GM21786 (cell line): ENCODE measurements at regions not wholly inside any gene's neighbourhood (a gene's known extent, or its start where the extent isn't known, plus 50 kb on each side); places are given as distances from the start of the nearest gene placed in this dataset.
A peak's percentile ranks its signal among the peaks of the same experiment; 100 is the strongest.
"Not testable (repeated sequence)": the region's sequence is repeated elsewhere in the genome, so short reads cannot be mapped to it uniquely, and the experiment has no call there.

Source experiments
- ATAC-seq: cut with Tn5 transposase; IDR thresholded peaks from one replicate; pipeline ENCODE4 v1.9.1; 2021; ENCODE audit not compliant: unreplicated experiment

DNA sequence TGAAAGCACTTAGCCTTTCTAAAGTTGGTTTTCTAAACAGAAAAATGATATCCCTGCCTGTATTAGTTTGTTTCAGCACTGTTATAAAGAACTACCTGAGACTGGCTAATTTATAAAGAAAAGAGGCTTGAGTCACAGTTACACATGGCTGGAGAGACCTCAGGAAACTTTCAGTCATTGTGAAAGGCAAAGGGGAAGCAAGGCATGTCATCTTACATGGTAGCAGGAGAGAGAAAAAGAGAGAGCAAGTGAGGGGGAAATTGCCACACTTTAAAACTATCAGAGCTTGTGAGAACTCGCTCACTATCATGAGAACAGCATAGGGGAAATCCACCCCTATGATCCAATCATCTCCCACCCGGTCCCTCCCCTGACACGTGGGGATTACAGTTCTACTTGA lies 64.9 kb downstream of the FAM170A start:
- peak; percentile 50 for ATAC-seq

DNA sequence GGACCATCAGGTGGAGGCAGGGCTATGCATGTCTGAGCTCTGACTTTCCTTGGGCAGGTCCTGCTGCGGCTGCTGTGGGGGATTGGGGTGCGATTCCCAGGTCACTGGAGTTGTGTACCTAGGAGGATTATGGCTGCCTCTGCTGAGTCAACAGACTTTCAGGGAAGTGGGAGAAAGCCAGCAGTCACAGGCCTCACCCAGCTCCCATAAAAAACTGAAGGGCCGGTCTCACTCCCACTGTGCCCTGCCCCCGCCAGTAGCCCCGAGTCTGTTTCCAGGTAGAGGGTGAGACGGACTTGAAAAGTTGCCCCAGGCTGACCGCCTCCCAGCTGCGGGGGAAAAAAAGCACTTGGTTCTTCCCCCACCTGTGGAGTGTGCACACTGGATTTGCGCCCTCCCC lies 76.7 kb downstream of the FAM170A start:
- no peak for ATAC-seq

GRCh38 chr5:119708076-119708790 lies 78.9 kb downstream of the FAM170A start:
- ATAC-seq = no peak

- ATAC-seq = no peak
These were observed 92.4 kb downstream of the FAM170A start for GRCh38 chr5:119721775-119722174.

DNA sequence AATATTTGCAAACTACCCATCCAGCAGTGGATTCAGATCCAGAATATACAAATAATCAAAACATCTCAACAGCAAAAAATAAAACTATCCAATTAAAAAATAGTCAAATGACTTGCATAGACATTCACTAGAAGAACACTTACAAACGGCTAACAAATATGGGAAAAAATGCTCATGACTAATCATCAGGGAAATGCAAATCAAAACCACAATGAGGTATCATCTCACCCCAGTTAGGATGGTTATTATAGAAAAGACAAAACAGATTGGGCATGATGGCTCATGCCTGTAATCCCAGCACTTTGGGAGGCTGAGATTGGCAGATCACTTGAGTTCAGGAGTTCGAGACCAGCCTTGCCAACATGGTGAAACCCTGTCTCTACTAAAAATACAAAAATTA lies 95.9 kb downstream of the FAM170A start:
- ATAC-seq = not testable (repeated sequence)

DNA sequence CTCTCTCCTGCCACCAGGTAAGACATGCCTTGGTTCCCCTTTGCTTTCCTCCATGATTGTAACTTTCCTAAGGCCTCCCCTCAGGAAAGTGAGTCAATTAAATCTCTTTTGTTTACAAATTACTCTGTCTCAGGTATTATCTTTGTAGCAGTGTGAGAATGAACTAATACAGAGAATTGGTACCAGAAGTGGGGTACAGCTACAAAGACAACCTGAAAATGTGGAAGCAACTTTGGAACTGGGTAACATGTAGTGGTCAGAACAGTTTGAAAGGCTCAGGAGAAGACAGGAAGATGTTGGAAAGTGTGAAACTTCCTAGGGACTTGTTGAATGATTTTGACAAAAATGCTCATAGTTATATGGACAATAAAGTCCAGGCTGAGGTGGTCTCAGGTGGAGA lies 97.2 kb downstream of the FAM170A start:
- ATAC-seq = no peak

GRCh38 chr5:119740225-119740624 lies 110.9 kb downstream of the FAM170A start:
- no peak for ATAC-seq

DNA sequence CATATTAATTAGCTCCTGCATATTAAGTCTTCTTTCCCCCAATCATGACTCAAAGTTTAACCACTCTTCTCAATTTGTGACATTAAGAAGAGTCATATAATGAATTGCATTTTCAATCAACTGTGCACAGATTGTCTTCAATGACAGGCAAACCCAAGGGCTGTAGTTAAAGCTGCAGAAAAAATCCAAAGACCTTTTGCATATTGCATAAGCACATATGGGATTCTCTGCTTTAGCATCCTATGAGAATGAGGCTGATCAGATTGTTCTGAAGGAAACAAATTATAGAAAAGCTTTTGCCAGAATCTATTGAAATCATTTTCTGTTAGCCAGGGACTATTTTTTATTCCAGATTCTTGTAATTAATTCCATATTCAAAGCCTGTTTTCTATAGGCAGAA lies 112.3 kb downstream of the FAM170A start:
- ATAC-seq = no peak

- no peak for ATAC-seq
These were observed 113.0 kb downstream of the FAM170A start for GRCh38 chr5:119742311-119742710.

DNA sequence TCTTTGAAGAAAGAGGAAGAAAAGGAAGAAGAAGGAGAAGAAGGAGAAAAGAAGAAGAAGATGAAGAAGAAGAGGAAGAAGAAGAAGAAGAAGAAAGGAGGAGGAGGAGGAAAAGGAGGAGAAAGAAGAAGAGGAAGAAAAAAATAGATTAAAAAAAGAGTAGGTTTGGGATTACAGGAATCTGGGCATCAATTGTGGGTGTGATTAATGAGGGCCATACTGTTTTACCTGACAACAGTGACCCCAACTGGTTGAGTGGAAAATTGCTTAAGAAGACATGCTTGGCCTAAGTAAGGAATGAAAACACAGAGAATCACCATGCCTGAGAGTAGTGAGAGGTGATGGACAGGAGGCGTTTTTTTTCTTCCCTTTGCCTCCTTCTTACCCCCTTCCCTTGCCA lies 114.6 kb downstream of the FAM170A start:
- peak; percentile 92 for ATAC-seq

- ATAC-seq = no peak
These were observed 116.6 kb downstream of the FAM170A start for GRCh38 chr5:119745976-119746375.

- ATAC-seq = no peak
These were observed 117.6 kb downstream of the FAM170A start for GRCh38 chr5:119746984-119747383.

DNA sequence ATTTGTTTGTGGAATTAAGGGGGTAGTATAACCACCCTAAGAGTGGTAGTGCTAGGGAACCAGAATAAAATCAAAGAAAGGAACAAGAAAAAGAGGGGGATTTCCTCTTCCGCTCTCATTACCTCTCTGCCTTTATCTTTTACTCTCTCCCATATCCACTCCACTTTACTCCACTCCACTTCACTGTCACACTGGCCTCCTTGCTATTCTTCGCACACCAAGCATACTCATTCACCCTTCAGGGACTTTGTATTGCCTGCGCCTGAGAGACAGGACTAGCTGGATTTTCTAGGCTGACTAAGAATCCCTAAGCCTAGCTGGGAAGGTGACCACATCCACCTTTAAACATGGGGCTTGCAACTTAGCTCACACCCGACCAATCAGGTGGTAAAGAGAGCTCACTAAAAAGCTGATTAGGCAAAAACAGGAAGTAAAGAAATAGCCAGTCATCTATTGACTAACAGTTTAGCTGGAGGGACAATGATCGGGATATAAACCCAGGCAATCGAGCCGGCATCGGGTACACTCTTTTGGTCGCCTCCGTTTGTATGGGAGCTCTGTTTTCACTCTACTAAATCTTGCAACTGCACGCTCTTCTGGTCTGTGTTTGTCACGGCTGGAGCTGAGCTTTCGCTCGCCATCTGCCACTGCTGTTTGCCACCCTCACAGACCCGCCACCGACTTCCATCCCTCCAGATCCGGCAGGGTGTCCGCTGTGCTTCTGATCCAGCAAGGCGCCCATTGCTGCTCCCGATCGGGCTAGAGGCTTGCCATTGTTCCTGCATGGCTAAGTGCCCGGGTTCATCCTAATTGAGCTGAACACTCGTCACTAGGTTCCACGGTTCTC lies 121.8 kb downstream of the FAM170A start:
- no peak for ATAC-seq

DNA sequence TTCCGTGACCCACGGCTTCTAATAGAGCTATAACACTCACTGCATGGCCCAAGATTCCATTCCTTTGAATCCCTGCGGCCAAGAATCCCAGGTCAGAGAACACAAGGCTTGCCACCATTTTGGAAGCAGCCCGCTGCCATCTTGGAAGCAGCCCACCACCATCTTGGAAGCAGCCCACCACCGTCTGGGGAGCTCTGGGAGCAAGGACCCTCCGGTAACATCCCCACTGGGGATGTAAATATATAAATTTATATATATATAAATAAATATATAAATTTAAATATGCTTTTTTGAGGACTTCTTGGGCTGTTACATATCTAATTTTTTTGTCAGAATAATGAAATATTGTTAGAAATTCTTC lies 122.4 kb downstream of the FAM170A start:
- no peak for ATAC-seq

DNA sequence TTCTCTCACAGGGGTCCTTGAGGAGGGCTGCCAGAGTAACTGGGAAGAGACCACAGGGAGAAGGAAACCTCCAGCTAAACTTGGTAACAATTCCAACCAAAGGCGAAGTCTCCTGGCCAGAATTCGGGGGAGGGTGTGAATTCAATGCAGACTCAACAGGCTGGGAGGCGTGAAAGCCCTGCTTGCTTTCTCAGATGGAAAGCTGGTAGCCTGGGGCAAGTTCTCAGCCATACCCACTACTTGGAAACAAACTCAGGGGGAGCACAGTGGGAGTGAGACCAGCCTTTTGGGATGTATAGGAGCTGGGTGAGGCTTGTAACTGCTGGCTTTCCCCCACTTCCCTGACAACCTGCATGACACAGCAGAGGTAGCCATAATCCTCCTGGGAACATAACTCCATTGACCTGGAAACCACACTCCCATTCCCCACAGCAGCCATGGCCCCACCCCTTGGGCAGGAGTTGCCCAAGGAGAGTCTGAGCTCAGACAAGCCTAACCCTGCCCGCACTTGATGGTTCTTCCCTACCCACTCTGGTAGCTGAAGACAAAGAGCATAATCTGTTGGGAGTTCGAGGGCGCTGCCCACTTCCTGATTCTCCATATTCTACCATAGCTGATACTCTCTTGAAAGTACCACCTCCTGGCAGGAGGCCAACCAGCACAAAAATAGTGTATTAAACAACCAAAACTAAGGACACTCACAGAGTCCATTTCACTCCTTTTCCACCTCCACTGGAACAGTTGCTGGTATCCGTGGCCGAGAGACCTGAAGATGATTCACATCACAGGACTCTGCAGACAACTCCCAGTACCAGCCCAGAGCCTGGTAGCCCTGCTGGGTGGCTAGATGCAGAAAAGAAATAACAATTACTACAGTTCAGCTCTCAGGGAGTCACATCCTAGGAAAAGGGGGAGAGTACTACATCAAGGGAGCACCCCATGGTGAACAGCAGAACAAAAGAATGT lies 123.8 kb downstream of the FAM170A start:
- ATAC-seq = no peak

GRCh38 chr5:119754825-119755224 lies 125.5 kb downstream of the FAM170A start:
- not testable (repeated sequence) for ATAC-seq

GRCh38 chr5:119757276-119757675 lies 127.9 kb downstream of the FAM170A start:
- no peak for ATAC-seq

DNA sequence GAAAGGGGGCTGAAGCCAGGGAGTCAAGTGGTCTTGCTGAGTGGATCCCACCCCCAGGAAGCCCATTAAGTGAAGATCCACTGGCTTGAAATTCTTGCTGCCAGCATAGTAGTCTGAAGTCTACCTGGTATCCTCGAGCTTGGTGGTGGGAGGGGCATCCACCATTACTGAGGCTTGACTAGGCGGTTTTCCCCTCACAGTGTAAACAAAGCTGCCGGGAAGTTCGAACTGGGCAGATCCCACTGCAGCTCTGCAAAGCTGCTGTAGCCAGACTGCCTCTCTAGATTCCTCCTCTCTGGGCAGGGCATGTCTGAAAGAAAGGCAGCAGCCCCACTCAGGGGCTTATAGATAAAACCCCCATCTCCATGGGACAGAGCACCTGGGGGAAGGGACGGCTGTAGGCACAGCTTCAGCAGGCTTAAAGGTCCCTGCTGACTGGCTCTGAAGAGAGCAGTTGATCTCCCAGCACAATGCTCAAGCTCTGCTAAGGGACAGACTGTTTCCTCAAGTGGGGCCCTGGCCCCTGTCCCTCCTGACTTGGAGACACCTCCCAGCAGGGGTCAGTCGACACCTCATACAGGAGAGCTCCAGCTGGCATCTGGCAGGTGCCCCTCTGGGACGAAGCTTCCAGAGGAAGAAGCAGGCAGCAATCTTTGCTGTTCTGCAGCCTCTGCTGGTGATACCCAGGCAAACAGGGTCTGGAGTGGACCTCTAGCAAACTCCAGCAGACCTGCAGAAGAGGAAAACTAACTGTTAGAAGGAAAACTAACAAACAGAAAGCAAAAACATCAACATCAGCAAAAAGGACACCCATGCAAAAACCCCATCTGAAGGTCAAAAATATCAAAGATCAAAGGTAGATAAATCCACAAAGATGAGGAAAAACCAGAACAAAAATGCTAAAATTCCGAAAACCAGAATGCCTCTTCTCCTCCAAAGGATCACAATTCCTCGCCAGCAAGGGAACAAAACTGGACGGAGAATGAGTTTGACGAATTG lies 140.6 kb downstream of the FAM170A start:
- ATAC-seq = not testable (repeated sequence)

GRCh38 chr5:119780145-119780544 lies 150.8 kb downstream of the FAM170A start:
- not testable (repeated sequence) for ATAC-seq

GRCh38 chr5:119785057-119785456 lies 155.7 kb downstream of the FAM170A start:
- ATAC-seq = no peak
